ENCODE measurements at regions not wholly inside any gene's neighbourhood (a gene's known extent, or its start where the extent isn't known, plus 50 kb on each side); places are given as distances from the start of the nearest gene placed in this dataset.
A peak's percentile ranks its signal among the peaks of the same experiment; 100 is the strongest.

GRCh38 chr10:43943119-43943817 is 294.6 kb upstream of the ZNF32 start:
- Mint-ChIP-seq H3K36me3 (ENCODE audit: insufficient read depth) (no peaks in the 10 kb centered on the region), H3K4me3 (no peak overlapping the region), H3K4me1 (ENCODE audit: low read depth) (peaks cover 13% of the 10 kb centered on the region), H3K9me3 (no peaks in the 10 kb centered on the region), H3K27me3 (ENCODE audit: low read depth) (peaks cover 10% of the 10 kb centered on the region)
- no peak for DNase-seq
- ATAC-seq: peak in 1 of 2 donors; percentile 34

GRCh38 chr10:43942096-43942850 is 293.6 kb upstream of the ZNF32 start:
- no peak overlapping the region for H3K4me3 Mint-ChIP-seq
- no peaks in the 10 kb centered on the region for H3K36me3 Mint-ChIP-seq (ENCODE audit: insufficient read depth)
- no peaks in the 10 kb centered on the region for H3K9me3 Mint-ChIP-seq
- ATAC-seq (no peak), DNase-seq (no peak)
- peaks cover 13% of the 10 kb centered on the region for H3K4me1 Mint-ChIP-seq (ENCODE audit: low read depth)
- peaks cover 10% of the 10 kb centered on the region for H3K27me3 Mint-ChIP-seq (ENCODE audit: low read depth)

GRCh38 chr10:43940898-43941837 is 292.5 kb upstream of the ZNF32 start:
- DNase-seq (no peak), ATAC-seq (no peak)
- no peaks in the 10 kb centered on the region for H3K36me3 Mint-ChIP-seq (ENCODE audit: insufficient read depth)
- no peak overlapping the region for H3K4me3 Mint-ChIP-seq
- no peaks in the 10 kb centered on the region for H3K9me3 Mint-ChIP-seq
- peaks cover 13% of the 10 kb centered on the region for H3K4me1 Mint-ChIP-seq (ENCODE audit: low read depth)
- H3K27me3 Mint-ChIP-seq (ENCODE audit: low read depth): peaks cover 10% of the 10 kb centered on the region

GRCh38 chr10:43939939-43940820 is 291.5 kb upstream of the ZNF32 start:
- Mint-ChIP-seq H3K27me3 (ENCODE audit: low read depth) (peaks cover 10% of the 10 kb centered on the region), H3K4me3 (no peak overlapping the region), H3K9me3 (no peaks in the 10 kb centered on the region), H3K4me1 (ENCODE audit: low read depth) (peaks cover 13% of the 10 kb centered on the region), H3K36me3 (ENCODE audit: insufficient read depth) (no peaks in the 10 kb centered on the region)
- DNase-seq: no peak
- ATAC-seq: peak in 1 of 2 donors; percentile 23

- Mint-ChIP-seq H3K9me3 (no peaks in the 10 kb centered on the region), H3K27me3 (ENCODE audit: low read depth) (peaks cover 6% of the 10 kb centered on the region), H3K4me1 (ENCODE audit: low read depth) (peaks cover 13% of the 10 kb centered on the region), H3K36me3 (ENCODE audit: insufficient read depth) (no peaks in the 10 kb centered on the region), H3K4me3 (no peak overlapping the region)
- no peak for ATAC-seq
- DNase-seq: no peak
Measured at GRCh38 chr10:43939389-43939938, 290.8 kb upstream of the ZNF32 start.

GRCh38 chr10:43938810-43939209 is 290.1 kb upstream of the ZNF32 start:
- DNase-seq: no peak
- Mint-ChIP-seq H3K4me1 (ENCODE audit: low read depth) (peaks cover 13% of the 10 kb centered on the region), H3K9me3 (no peaks in the 10 kb centered on the region), H3K4me3 (no peak overlapping the region), H3K27me3 (ENCODE audit: low read depth) (peaks cover 5% of the 10 kb centered on the region), H3K36me3 (ENCODE audit: insufficient read depth) (no peaks in the 10 kb centered on the region)
- no peak for ATAC-seq

- no peak for DNase-seq
- ATAC-seq: no peak
- H3K27me3 Mint-ChIP-seq (ENCODE audit: low read depth): no peaks in the 10 kb centered on the region
- no peaks in the 10 kb centered on the region for H3K36me3 Mint-ChIP-seq (ENCODE audit: insufficient read depth)
- no peaks in the 10 kb centered on the region for H3K4me1 Mint-ChIP-seq (ENCODE audit: low read depth)
- no peak overlapping the region for H3K4me3 Mint-ChIP-seq
- peaks cover 3% of the 10 kb centered on the region for H3K9me3 Mint-ChIP-seq
Measured at GRCh38 chr10:43931308-43931930, 282.7 kb upstream of the ZNF32 start.

GRCh38 chr10:43930777-43931176 is 282.1 kb upstream of the ZNF32 start:
- Mint-ChIP-seq H3K4me3 (no peak overlapping the region), H3K9me3 (peaks cover 3% of the 10 kb centered on the region), H3K36me3 (ENCODE audit: insufficient read depth) (no peaks in the 10 kb centered on the region), H3K27me3 (ENCODE audit: low read depth) (no peaks in the 10 kb centered on the region), H3K4me1 (ENCODE audit: low read depth) (no peaks in the 10 kb centered on the region)
- ATAC-seq (no peak), DNase-seq (no peak)

GRCh38 chr10:43930243-43930642 is 281.6 kb upstream of the ZNF32 start:
- ATAC-seq: no peak
- DNase-seq: no peak
- Mint-ChIP-seq H3K36me3 (ENCODE audit: insufficient read depth) (no peaks in the 10 kb centered on the region), H3K27me3 (ENCODE audit: low read depth) (peaks cover 2% of the 10 kb centered on the region), H3K4me3 (no peak overlapping the region), H3K9me3 (peaks cover 3% of the 10 kb centered on the region), H3K4me1 (ENCODE audit: low read depth) (no peaks in the 10 kb centered on the region)

GRCh38 chr10:43929122-43929521 is 280.4 kb upstream of the ZNF32 start:
- Mint-ChIP-seq H3K9me3 (peaks cover 3% of the 10 kb centered on the region), H3K27me3 (ENCODE audit: low read depth) (peaks cover 2% of the 10 kb centered on the region), H3K4me3 (no peak overlapping the region), H3K36me3 (ENCODE audit: insufficient read depth) (no peaks in the 10 kb centered on the region), H3K4me1 (ENCODE audit: low read depth) (no peaks in the 10 kb centered on the region)
- no peak for ATAC-seq
- no peak for DNase-seq

GRCh38 chr10:43928425-43928968 is 279.8 kb upstream of the ZNF32 start:
- DNase-seq (no peak), ATAC-seq (no peak)
- Mint-ChIP-seq H3K4me3 (no peak overlapping the region), H3K9me3 (peaks cover 3% of the 10 kb centered on the region), H3K4me1 (ENCODE audit: low read depth) (no peaks in the 10 kb centered on the region), H3K27me3 (ENCODE audit: low read depth) (peaks cover 2% of the 10 kb centered on the region), H3K36me3 (ENCODE audit: insufficient read depth) (no peaks in the 10 kb centered on the region)

GRCh38 chr10:43926875-43927406 is 278.3 kb upstream of the ZNF32 start:
- Mint-ChIP-seq H3K9me3 (peaks cover 2% of the 10 kb centered on the region), H3K4me3 (no peak overlapping the region), H3K36me3 (ENCODE audit: insufficient read depth) (no peaks in the 10 kb centered on the region), H3K27me3 (ENCODE audit: low read depth) (peaks cover 3% of the 10 kb centered on the region), H3K4me1 (ENCODE audit: low read depth) (no peaks in the 10 kb centered on the region)
- ATAC-seq: no peak
- DNase-seq: no peak

- H3K27me3 Mint-ChIP-seq (ENCODE audit: low read depth): peaks cover 3% of the 10 kb centered on the region
- H3K4me1 Mint-ChIP-seq (ENCODE audit: low read depth): no peaks in the 10 kb centered on the region
- no peaks in the 10 kb centered on the region for H3K36me3 Mint-ChIP-seq (ENCODE audit: insufficient read depth)
- H3K9me3 Mint-ChIP-seq: no peaks in the 10 kb centered on the region
- no peak overlapping the region for H3K4me3 Mint-ChIP-seq
- ATAC-seq (no peak), DNase-seq (no peak)
Measured at GRCh38 chr10:43926371-43926770, 277.7 kb upstream of the ZNF32 start.
